Sigmoid colon (tissue), 4 donors: ENCODE measurements at regions not wholly inside any gene's neighbourhood (a gene's known extent, or its start where the extent isn't known, plus 50 kb on each side); places are given as distances from the start of the nearest gene placed in this dataset.

ENCODE experiments used
- POLR2A ChIP-seq, 2 donors: fragments of 450-650 bp; IDR thresholded peaks; one replicate each; pipeline ENCODE4 v1.6.1; 2016; ENCODE audit warnings: antibody characterized with exemption in 2 of 2, mild to moderate bottlenecking in 2 of 2, moderate library complexity in 2 of 2
- POLR2AphosphoS5 ChIP-seq, 4 donors: sonication (generic); formaldehyde crosslinking; IDR thresholded peaks; one replicate each; pipeline ENCODE4 v1.6.1; 2017; ENCODE audit warnings: antibody characterized with exemption in 4 of 4
- TF ChIP-seq, protein P1 (sequence below), 4 experiments: fragments of 450-650 bp in 3 of 4; fragments of 200-600 bp in 1 of 4; IDR thresholded peaks; one replicate each; pipeline ENCODE4 v1.5.1; 2016 to 2019; ENCODE audit warnings: antibody characterized with exemption in 4 of 4, mild to moderate bottlenecking in 3 of 4, moderate library complexity in 2 of 4

DNA sequence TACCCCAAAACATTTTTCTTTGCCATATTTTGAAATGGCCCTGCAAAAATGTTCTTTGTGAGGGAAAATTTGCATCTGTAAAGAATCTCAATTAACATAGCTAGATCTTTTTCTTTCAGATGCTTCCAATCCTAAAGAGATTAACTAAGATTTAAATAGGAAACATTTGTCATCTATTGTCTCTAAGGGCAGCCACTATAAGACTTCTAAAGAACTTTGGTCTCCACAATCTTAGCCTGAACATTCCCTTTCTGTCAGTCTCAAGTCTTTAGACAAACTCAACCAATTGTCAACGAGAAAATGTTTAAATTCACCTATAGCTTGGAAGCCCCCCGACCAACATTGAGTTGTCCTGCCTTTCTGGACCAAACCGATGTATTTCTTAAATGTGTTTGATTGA is 71.1 kb upstream of the RASSF8 start:
- TF ChIP-seq, protein P1, sequence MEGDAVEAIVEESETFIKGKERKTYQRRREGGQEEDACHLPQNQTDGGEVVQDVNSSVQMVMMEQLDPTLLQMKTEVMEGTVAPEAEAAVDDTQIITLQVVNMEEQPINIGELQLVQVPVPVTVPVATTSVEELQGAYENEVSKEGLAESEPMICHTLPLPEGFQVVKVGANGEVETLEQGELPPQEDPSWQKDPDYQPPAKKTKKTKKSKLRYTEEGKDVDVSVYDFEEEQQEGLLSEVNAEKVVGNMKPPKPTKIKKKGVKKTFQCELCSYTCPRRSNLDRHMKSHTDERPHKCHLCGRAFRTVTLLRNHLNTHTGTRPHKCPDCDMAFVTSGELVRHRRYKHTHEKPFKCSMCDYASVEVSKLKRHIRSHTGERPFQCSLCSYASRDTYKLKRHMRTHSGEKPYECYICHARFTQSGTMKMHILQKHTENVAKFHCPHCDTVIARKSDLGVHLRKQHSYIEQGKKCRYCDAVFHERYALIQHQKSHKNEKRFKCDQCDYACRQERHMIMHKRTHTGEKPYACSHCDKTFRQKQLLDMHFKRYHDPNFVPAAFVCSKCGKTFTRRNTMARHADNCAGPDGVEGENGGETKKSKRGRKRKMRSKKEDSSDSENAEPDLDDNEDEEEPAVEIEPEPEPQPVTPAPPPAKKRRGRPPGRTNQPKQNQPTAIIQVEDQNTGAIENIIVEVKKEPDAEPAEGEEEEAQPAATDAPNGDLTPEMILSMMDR (IDR thresholded peaks at IDR 0.05) = no peak
- TF ChIP-seq POLR2A (IDR thresholded peaks at IDR 0.05) (no peak), POLR2AphosphoS5 (IDR thresholded peaks at IDR 0.05) (no peak)
